Effector memory CD4-positive, alpha-beta T cell (primary cell): ENCODE measurements at regions not wholly inside any gene's neighbourhood (a gene's known extent, or its start where the extent isn't known, plus 50 kb on each side); places are given as distances from the start of the nearest gene placed in this dataset.

Experiments
- DNase-seq, 3 donors: peaks; one replicate each; pipeline ENCODE4 v3.0.0-alpha.2; 2020
- H3K27ac ChIP-seq: 2 replicates; pipeline ENCODE4 v1.7.0; 2013; ENCODE audit warnings: mild to moderate bottlenecking, low read length, moderate library complexity; ENCODE audit not compliant: insufficient read depth, poor library complexity, severe bottlenecking
- H3K27me3 ChIP-seq: replicated peaks from 2 replicates; pipeline ENCODE4 v1.7.0; 2013; ENCODE audit warnings: mild to moderate bottlenecking, low read length; ENCODE audit not compliant: insufficient read depth, control insufficient read depth, poor library complexity, severe bottlenecking
- H3K36me3 ChIP-seq: 2 replicates; pipeline ENCODE4 v1.7.0; 2013; ENCODE audit warnings: mild to moderate bottlenecking, low read length, moderate library complexity; ENCODE audit not compliant: control insufficient read depth, insufficient read depth
- H3K4me1 ChIP-seq: 2 replicates; pipeline ENCODE4 v1.7.0; 2013; ENCODE audit warnings: low read length, mild to moderate bottlenecking; ENCODE audit not compliant: control insufficient read depth, insufficient read depth, poor library complexity, severe bottlenecking
- H3K4me3 ChIP-seq: 2 replicates; pipeline ENCODE4 v1.7.0; 2013; ENCODE audit warnings: low read length, low read depth, mild to moderate bottlenecking; ENCODE audit not compliant: insufficient read depth, poor library complexity, severe bottlenecking
- H3K9me3 ChIP-seq: 2 replicates; pipeline ENCODE4 v1.7.0; 2013; ENCODE audit warnings: mild to moderate bottlenecking, low read length, moderate library complexity; ENCODE audit not compliant: control insufficient read depth

- H3K4me3 ChIP-seq, result no peak overlapping the region
- H3K27ac ChIP-seq, result no peak overlapping the region
- H3K36me3 ChIP-seq, result no peaks in the 10 kb centered on the region
- DNase-seq, result no peak
- H3K9me3 ChIP-seq, result no peaks in the 10 kb centered on the region
- no peaks in the 10 kb centered on the region for H3K4me1 ChIP-seq
- H3K27me3 ChIP-seq, result no peaks in the 10 kb centered on the region
These were observed 1075.0 kb downstream of the DIAPH3 start for GRCh38 chr13:59088716-59089115.

DNA sequence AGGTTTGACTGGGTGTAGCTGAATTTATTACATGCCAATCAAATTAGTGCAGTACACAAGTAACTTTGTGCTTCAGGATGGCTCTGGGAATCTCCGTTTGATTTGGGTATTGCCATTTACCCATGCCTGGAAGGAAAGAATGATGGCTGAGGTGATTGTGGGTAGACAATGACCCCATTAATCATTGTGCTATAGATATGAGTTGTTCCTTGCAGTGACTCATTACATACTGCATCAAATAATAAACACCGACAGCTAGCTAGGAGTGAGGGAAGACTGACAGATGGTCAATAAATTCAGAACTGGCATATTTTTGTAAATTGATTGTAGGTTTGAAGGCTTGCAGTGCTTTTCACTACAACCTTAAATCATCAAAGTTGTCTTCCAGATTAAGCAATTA lies 1069.5 kb downstream of the DIAPH3 start:
- Histone ChIP-seq H3K4me3 (no peak overlapping the region), H3K4me1 (no peaks in the 10 kb centered on the region), H3K9me3 (no peaks in the 10 kb centered on the region), H3K36me3 (no peaks in the 10 kb centered on the region), H3K27me3 (no peaks in the 10 kb centered on the region), H3K27ac (no peak overlapping the region)
- no peak for DNase-seq

GRCh38 chr13:59099182-59099974 lies 1064.3 kb downstream of the DIAPH3 start:
- H3K9me3 ChIP-seq, result no peaks in the 10 kb centered on the region
- H3K36me3 ChIP-seq, result no peaks in the 10 kb centered on the region
- no peaks in the 10 kb centered on the region for H3K27me3 ChIP-seq
- no peak for DNase-seq
- H3K4me3 ChIP-seq, result no peak overlapping the region
- no peak overlapping the region for H3K27ac ChIP-seq
- no peaks in the 10 kb centered on the region for H3K4me1 ChIP-seq

GRCh38 chr13:59103004-59103768 lies 1060.5 kb downstream of the DIAPH3 start:
- no peaks in the 10 kb centered on the region for H3K36me3 ChIP-seq
- H3K27ac ChIP-seq, result no peak overlapping the region
- no peak overlapping the region for H3K4me3 ChIP-seq
- H3K4me1 ChIP-seq, result no peaks in the 10 kb centered on the region
- no peak for DNase-seq
- H3K27me3 ChIP-seq, result no peaks in the 10 kb centered on the region
- H3K9me3 ChIP-seq, result no peaks in the 10 kb centered on the region

DNA sequence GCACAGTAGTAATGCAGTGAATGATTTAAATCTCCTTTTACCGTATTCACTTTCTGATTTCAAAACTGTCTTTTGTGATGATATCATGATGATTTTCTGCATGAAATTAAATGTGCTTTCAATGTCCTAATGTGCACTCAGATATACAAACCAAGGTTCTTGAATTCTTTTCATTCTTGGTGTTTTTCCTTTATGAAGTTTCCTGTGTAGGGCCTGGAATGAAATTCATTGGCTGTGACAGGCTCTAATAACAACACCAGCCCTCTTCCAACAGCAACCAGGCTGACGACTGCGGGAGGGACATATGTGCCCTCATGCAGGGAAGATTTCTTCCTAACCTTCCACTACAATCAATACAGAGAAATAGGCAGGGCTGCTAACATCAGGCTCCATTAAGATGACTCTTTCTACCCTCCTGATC lies 1052.0 kb downstream of the DIAPH3 start:
- Histone ChIP-seq H3K4me1 (no peaks in the 10 kb centered on the region), H3K27ac (no peak overlapping the region), H3K27me3 (no peaks in the 10 kb centered on the region), H3K9me3 (no peaks in the 10 kb centered on the region), H3K4me3 (no peak overlapping the region), H3K36me3 (no peaks in the 10 kb centered on the region)
- DNase-seq, result no peak

DNA sequence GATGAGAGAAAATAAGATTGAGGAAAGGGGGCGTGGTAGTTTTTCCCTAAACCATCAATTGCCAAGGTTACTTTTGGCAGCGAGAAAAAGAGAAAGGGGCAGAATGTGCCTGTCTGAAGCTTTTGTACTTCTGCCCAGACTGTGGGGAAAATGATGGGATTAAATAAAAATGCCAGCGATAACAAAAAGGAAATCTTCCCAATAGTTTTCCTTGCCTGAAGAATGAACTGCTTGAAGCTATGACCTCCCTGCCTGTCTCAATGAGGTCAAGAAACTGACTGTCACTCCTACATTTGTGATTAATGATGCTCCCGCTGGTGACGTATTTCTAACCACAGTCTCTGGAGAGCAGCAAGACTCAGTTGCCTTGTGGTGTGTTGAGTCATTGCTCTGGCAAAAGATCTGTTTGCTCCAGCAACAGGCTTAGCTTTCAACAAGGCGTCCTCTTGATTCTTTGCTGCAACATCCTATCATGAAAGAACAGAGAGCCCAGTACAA lies 1051.5 kb downstream of the DIAPH3 start:
- Histone ChIP-seq H3K27me3 (no peaks in the 10 kb centered on the region), H3K4me3 (no peak overlapping the region), H3K36me3 (no peaks in the 10 kb centered on the region), H3K4me1 (no peaks in the 10 kb centered on the region), H3K9me3 (no peaks in the 10 kb centered on the region), H3K27ac (no peak overlapping the region)
- DNase-seq, result no peak

DNA sequence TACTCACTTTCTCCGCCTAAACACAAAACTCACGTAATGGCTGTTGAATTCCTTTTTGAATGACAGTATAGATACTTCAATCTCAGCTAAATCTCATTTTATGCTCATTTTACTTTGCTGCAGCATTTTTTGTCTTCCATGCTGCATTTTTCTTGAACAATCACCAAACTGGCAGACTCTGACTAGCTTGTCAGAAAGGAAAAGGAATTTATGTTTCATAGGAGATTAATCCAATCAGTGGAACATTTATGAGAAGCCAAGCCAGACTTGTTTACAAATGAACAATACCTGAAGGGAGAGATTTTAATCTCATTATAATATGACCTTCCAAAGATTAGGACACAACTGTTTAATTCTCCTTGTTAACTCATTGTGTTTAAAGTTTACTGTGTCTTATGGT lies 1044.3 kb downstream of the DIAPH3 start:
- no peak for DNase-seq
- Histone ChIP-seq H3K36me3 (no peaks in the 10 kb centered on the region), H3K4me1 (no peaks in the 10 kb centered on the region), H3K9me3 (no peaks in the 10 kb centered on the region), H3K27ac (no peak overlapping the region), H3K27me3 (no peaks in the 10 kb centered on the region), H3K4me3 (no peak overlapping the region)

DNA sequence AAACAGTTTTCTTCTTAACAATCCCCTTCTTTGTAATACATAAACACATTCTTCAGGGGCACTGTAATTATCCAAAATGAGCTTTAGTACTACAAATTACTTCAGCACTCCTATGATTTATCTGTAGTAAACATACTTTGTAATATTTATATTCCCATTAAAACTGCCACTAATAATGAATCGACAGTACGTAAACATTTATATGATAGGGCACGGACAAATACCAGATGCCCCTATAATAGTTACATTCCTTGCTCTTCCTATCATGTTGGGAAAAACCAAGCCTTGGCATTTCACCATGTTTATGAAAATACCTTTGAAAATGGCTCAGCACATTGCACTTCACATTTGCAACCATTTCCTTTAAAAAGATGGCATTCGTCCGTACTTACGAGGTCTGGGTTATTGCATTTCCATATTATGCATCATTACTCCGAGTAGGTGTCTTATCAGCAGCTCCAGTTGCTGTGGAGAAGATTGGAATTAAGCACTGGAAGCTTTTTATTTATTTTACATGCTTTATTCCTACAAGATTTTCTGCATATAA lies 1043.4 kb downstream of the DIAPH3 start:
- Histone ChIP-seq H3K27ac (no peak overlapping the region), H3K4me1 (no peaks in the 10 kb centered on the region), H3K36me3 (no peaks in the 10 kb centered on the region), H3K4me3 (no peak overlapping the region), H3K27me3 (no peaks in the 10 kb centered on the region), H3K9me3 (no peaks in the 10 kb centered on the region)
- DNase-seq, result no peak

DNA sequence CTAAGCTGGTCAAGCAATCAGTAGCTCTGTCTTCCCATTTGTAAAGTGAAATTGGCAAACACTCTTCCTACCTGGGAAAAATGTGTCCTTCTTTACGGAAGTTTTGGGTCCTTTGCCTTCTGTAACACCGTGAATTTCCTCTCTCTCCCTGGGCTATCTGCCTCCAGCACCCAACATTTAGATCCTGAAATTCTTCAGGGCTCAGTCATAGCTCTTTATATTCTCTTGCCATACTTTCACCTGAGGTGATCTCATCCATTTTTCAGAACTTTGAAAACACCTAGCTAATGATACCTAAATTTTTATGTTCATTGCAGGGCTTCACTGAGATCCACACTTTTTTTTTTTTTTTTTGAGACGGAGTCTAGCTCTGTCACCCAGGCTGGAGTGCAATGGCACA lies 1042.2 kb downstream of the DIAPH3 start:
- H3K4me1 ChIP-seq, result no peaks in the 10 kb centered on the region
- DNase-seq, result no peak
- H3K4me3 ChIP-seq, result no peak overlapping the region
- no peaks in the 10 kb centered on the region for H3K36me3 ChIP-seq
- no peaks in the 10 kb centered on the region for H3K9me3 ChIP-seq
- H3K27me3 ChIP-seq, result no peaks in the 10 kb centered on the region
- H3K27ac ChIP-seq, result no peak overlapping the region

DNA sequence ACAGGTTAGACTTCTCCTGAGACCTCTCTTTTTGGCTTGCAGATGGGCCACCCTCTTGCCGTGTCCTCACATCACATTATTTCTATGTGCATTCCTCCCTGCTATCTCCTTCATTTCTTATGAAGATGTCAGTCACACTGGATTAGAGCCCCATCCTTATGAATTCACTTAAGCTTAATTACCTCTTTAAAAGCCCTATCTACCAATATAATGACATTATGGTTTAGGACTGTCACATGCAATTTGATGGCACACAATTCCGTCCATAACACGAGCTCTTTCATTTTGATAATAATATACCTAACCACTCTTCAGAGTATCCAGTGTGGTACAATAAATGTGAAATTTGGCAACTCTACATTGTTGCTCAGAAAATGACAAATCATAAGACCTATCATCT lies 1037.3 kb downstream of the DIAPH3 start:
- no peak overlapping the region for H3K27ac ChIP-seq
- H3K4me1 ChIP-seq, result no peaks in the 10 kb centered on the region
- DNase-seq, result no peak
- no peak overlapping the region for H3K4me3 ChIP-seq
- H3K27me3 ChIP-seq, result no peaks in the 10 kb centered on the region
- H3K9me3 ChIP-seq, result no peaks in the 10 kb centered on the region
- no peaks in the 10 kb centered on the region for H3K36me3 ChIP-seq
